Ascending aorta (tissue), 2 donors: ENCODE measurements at regions not wholly inside any gene's neighbourhood (a gene's known extent, or its start where the extent isn't known, plus 50 kb on each side); places are given as distances from the start of the nearest gene placed in this dataset.

Experiments used
- DNase-seq, 2 donors: peaks; one replicate each; pipeline ENCODE4 v3.0.0-alpha.2; 2019; ENCODE audit warnings: low spot score in 2 of 2
- H3K27ac ChIP-seq, 2 donors: fragments of 200-600 bp; sonication (generic); one replicate each; pipeline ENCODE4 v1.5.1; 2016 to 2017; ENCODE audit warnings: mild to moderate bottlenecking in 1 of 2
- H3K27me3 ChIP-seq: fragments of 200-600 bp; sonication (generic); one replicate; pipeline ENCODE4 v1.5.1; 2017
- H3K36me3 ChIP-seq, 2 donors: fragments of 200-600 bp; sonication (generic); one replicate each; pipeline ENCODE4 v1.5.1; 2016
- H3K4me1 ChIP-seq, 2 donors: fragments of 200-600 bp; sonication (generic); one replicate each; pipeline ENCODE4 v1.5.1; 2016 to 2017; ENCODE audit warnings: mild to moderate bottlenecking in 1 of 2
- H3K4me3 ChIP-seq, 2 donors: fragments of 200-600 bp; sonication (generic); one replicate each; pipeline ENCODE4 v1.5.1; 2016 to 2017; ENCODE audit warnings: mild to moderate bottlenecking in 1 of 2
- H3K9me3 ChIP-seq, 2 donors: fragments of 200-600 bp; sonication (generic); one replicate each; pipeline ENCODE4 v1.5.1; 2016
- CTCF ChIP-seq, 3 experiments: fragments of 200-600 bp in 2 of 3; fragments of 450-650 bp in 1 of 3; sonication (generic) in 2 of 3; IDR thresholded peaks; one replicate each; pipeline ENCODE4 v1.5.1; 2016 to 2019; ENCODE audit warnings: antibody characterized with exemption in 3 of 3, mild to moderate bottlenecking in 1 of 3, moderate library complexity in 1 of 3
- intact Hi-C: fragments of 100-400 bp; cut with DNase I; formaldehyde crosslinking; loops from one replicate; pipeline ENCODE4 v1.15.1; 2023

GRCh38 chr6:40713002-40713719 lies 126.0 kb upstream of the LRFN2 start:
- Histone ChIP-seq H3K36me3 (no peaks in the 10 kb centered on the region), H3K27ac (no peak overlapping the region), H3K4me3 (no peak overlapping the region), H3K27me3 (no peaks in the 10 kb centered on the region), H3K4me1 (peaks cover 0 to 8% of the 10 kb centered on the region in 2 donors), H3K9me3 (no peaks in the 10 kb centered on the region)
- intact Hi-C loops: no loop called here
- TF ChIP-seq CTCF (IDR thresholded peaks at IDR 0.05): no peak
- no peak for DNase-seq

GRCh38 chr6:40710626-40711330 lies 123.6 kb upstream of the LRFN2 start:
- H3K27me3 ChIP-seq: no peaks in the 10 kb centered on the region
- H3K36me3 ChIP-seq: no peaks in the 10 kb centered on the region
- intact Hi-C loops: no loop called here
- TF ChIP-seq CTCF (IDR thresholded peaks at IDR 0.05): no peak
- no peaks in the 10 kb centered on the region for H3K9me3 ChIP-seq
- no peak overlapping the region for H3K4me3 ChIP-seq
- no peak for DNase-seq
- H3K27ac ChIP-seq: no peak overlapping the region
- H3K4me1 ChIP-seq: peaks cover 0 to 12% of the 10 kb centered on the region in 2 donors

GRCh38 chr6:40708049-40708448 lies 120.9 kb upstream of the LRFN2 start:
- intact Hi-C loops: no loop called here
- no peak for TF ChIP-seq CTCF (IDR thresholded peaks at IDR 0.05)
- DNase-seq: no peak
- Histone ChIP-seq H3K36me3 (no peaks in the 10 kb centered on the region), H3K27me3 (no peaks in the 10 kb centered on the region), H3K27ac (peak overlapping the region; percentile 11 to 54), H3K4me1 (peaks cover 0 to 12% of the 10 kb centered on the region in 2 donors), H3K4me3 (no peak overlapping the region), H3K9me3 (no peaks in the 10 kb centered on the region)

- H3K27ac ChIP-seq: no peak overlapping the region
- TF ChIP-seq CTCF (IDR thresholded peaks at IDR 0.05): no peak
These were observed 119.0 kb upstream of the LRFN2 start for GRCh38 chr6:40706178-40706577.

GRCh38 chr6:40705354-40705753 lies 118.2 kb upstream of the LRFN2 start:
- Histone ChIP-seq H3K9me3 (no peaks in the 10 kb centered on the region), H3K4me3 (no peak overlapping the region), H3K27me3 (no peaks in the 10 kb centered on the region), H3K27ac (no peak overlapping the region), H3K4me1 (peaks cover 0 to 12% of the 10 kb centered on the region in 2 donors), H3K36me3 (no peaks in the 10 kb centered on the region)
- DNase-seq: no peak
- no peak for TF ChIP-seq CTCF (IDR thresholded peaks at IDR 0.05)
- intact Hi-C loops: no loop called here

More at GRCh38 chr6:40706178-40706577, 119.0 kb upstream of the LRFN2 start:
- no peak overlapping the region for H3K4me3 ChIP-seq
- no peaks in the 10 kb centered on the region for H3K27me3 ChIP-seq
- no peaks in the 10 kb centered on the region for H3K36me3 ChIP-seq
- intact Hi-C loops: no loop called here
- peaks cover 0 to 12% of the 10 kb centered on the region in 2 donors for H3K4me1 ChIP-seq
- DNase-seq: no peak
- no peaks in the 10 kb centered on the region for H3K9me3 ChIP-seq
